H9 (cell line): ENCODE measurements at regions not wholly inside any gene's neighbourhood (a gene's known extent, or its start where the extent isn't known, plus 50 kb on each side); places are given as distances from the start of the nearest gene placed in this dataset.

Experiments
- DNase-seq: peaks from one replicate; pipeline ENCODE4 v3.0.0-alpha.2; 2017
- H2AFZ ChIP-seq: one replicate; pipeline ENCODE4 v1.6.1; 2013; ENCODE audit warnings: mild to moderate bottlenecking, low read length, control low read depth, moderate library complexity
- H2AK5ac ChIP-seq: 2 replicates; pipeline ENCODE4 v1.6.1; 2013; ENCODE audit warnings: low read length, control low read depth, mixed read lengths; ENCODE audit not compliant: insufficient read length
- H2BK120ac ChIP-seq: one replicate; pipeline ENCODE4 v1.6.1; 2013; ENCODE audit warnings: low read depth, mild to moderate bottlenecking, low read length, control low read depth, inconsistent platforms; ENCODE audit not compliant: poor library complexity, severe bottlenecking
- H2BK12ac ChIP-seq: 2 replicates; pipeline ENCODE4 v1.6.1; 2013; ENCODE audit warnings: low read length, control low read depth, mixed read lengths, low read depth; ENCODE audit not compliant: insufficient read length
- H2BK15ac ChIP-seq: 2 replicates; pipeline ENCODE4 v1.6.1; 2013; ENCODE audit warnings: low read depth, low read length, control low read depth
- H2BK20ac ChIP-seq: one replicate; pipeline ENCODE4 v1.6.1; 2013; ENCODE audit warnings: low read depth, mild to moderate bottlenecking, low read length, control low read depth, inconsistent platforms; ENCODE audit not compliant: poor library complexity, severe bottlenecking
- H2BK5ac ChIP-seq: 2 replicates; pipeline ENCODE4 v1.6.1; 2013; ENCODE audit warnings: low read length, control low read depth, mixed read lengths; ENCODE audit not compliant: insufficient read length
- H3K14ac ChIP-seq: 2 replicates; pipeline ENCODE4 v1.6.1; 2013; ENCODE audit warnings: low read length, control low read depth; ENCODE audit not compliant: insufficient read depth
- H3K18ac ChIP-seq: 2 replicates; pipeline ENCODE4 v1.6.1; 2013; ENCODE audit warnings: low read depth, mild to moderate bottlenecking, mixed read lengths, low read length, control low read depth; ENCODE audit not compliant: insufficient read length
- H3K23ac ChIP-seq: 2 replicates; pipeline ENCODE4 v1.6.1; 2013; ENCODE audit warnings: low read length, control low read depth, mixed read lengths, low read depth; ENCODE audit not compliant: insufficient read length
- H3K23me2 ChIP-seq: 2 replicates; pipeline ENCODE4 v1.6.1; 2013; ENCODE audit warnings: low read depth, mild to moderate bottlenecking, mixed read lengths, low read length, control low read depth; ENCODE audit not compliant: insufficient read length, poor library complexity, severe bottlenecking
- H3K27ac ChIP-seq: 2 replicates; pipeline ENCODE4 v1.5.1; 2013; ENCODE audit warnings: low read length, control low read depth, mixed read lengths, low read depth; ENCODE audit not compliant: insufficient read length
- H3K27me3 ChIP-seq: 2 replicates; pipeline ENCODE4 v1.6.1; 2013; ENCODE audit warnings: low read length, control low read depth, inconsistent platforms; ENCODE audit not compliant: insufficient read depth
- H3K4ac ChIP-seq: 2 replicates; pipeline ENCODE4 v1.6.1; 2013; ENCODE audit warnings: low read depth, mild to moderate bottlenecking, control low read depth, inconsistent platforms, low read length, moderate library complexity
- H3K4me1 ChIP-seq: 2 replicates; pipeline ENCODE4 v1.6.1; 2013; ENCODE audit warnings: low read length, control low read depth, inconsistent platforms; ENCODE audit not compliant: insufficient read depth
- H3K4me2 ChIP-seq: 2 replicates; pipeline ENCODE4 v1.6.1; 2013; ENCODE audit warnings: low read length, control low read depth, mixed read lengths; ENCODE audit not compliant: insufficient read length, insufficient read depth
- H3K56ac ChIP-seq: 2 replicates; pipeline ENCODE4 v1.6.1; 2013; ENCODE audit warnings: low read depth, mild to moderate bottlenecking, mixed read lengths, low read length, control low read depth; ENCODE audit not compliant: insufficient read length
- H3K79me1 ChIP-seq: 2 replicates; pipeline ENCODE4 v1.6.1; 2013; ENCODE audit warnings: low read depth, mild to moderate bottlenecking, moderate library complexity, low read length, control low read depth, inconsistent platforms; ENCODE audit not compliant: insufficient read depth, poor library complexity, severe bottlenecking
- H3K79me2 ChIP-seq: 2 replicates; pipeline ENCODE4 v1.6.1; 2013; ENCODE audit warnings: low read length, control low read depth, inconsistent platforms; ENCODE audit not compliant: insufficient read depth
- H3K9ac ChIP-seq: 2 replicates; pipeline ENCODE4 v1.6.1; 2013; ENCODE audit warnings: low read length, control low read depth, mixed read lengths; ENCODE audit not compliant: insufficient read length; ENCODE audit errors: extremely low read depth
- H3K9me3 ChIP-seq: one replicate; pipeline ENCODE4 v1.6.1; 2013; ENCODE audit warnings: low read depth, low read length, inconsistent platforms; ENCODE audit not compliant: control insufficient read depth
- H3T11ph ChIP-seq: one replicate; pipeline ENCODE4 v1.6.1; 2013; ENCODE audit warnings: mild to moderate bottlenecking, low read length, control low read depth, inconsistent platforms
- H4K20me1 ChIP-seq: one replicate; pipeline ENCODE4 v1.6.1; 2013; ENCODE audit not compliant: control insufficient read depth, insufficient read length, insufficient read depth
- H4K5ac ChIP-seq: 2 replicates; pipeline ENCODE4 v1.6.1; 2013; ENCODE audit warnings: low read depth, mild to moderate bottlenecking, mixed read lengths, low read length, control low read depth; ENCODE audit not compliant: insufficient read length
- H4K8ac ChIP-seq: replicated peaks from 2 replicates; pipeline ENCODE4 v1.6.1; 2013; ENCODE audit warnings: low read length, control low read depth, mixed read lengths, low read depth; ENCODE audit not compliant: insufficient read length
- H4K91ac ChIP-seq: 2 replicates; pipeline ENCODE4 v1.6.1; 2013; ENCODE audit warnings: low read depth, mild to moderate bottlenecking, moderate library complexity, mixed read lengths, low read length, control low read depth; ENCODE audit not compliant: insufficient read length
- H3K27ac Mint-ChIP-seq, 3 experiments: 2 replicates in 2 of 3; 3 replicates in 1 of 3; pipeline ENCODE4 v1.8.0; 2020 to 2021; ENCODE audit warnings: mixed read lengths in 3 of 3, mild to moderate bottlenecking in 1 of 3, moderate library complexity in 1 of 3
- H3K27me3 Mint-ChIP-seq: 2 replicates; pipeline ENCODE4 v1.8.0; 2021; ENCODE audit warnings: low read depth, mild to moderate bottlenecking, moderate library complexity, mixed read lengths
- H3K36me3 Mint-ChIP-seq, 3 experiments: 2 replicates in 2 of 3; 3 replicates in 1 of 3; pipeline ENCODE4 v1.8.0; 2020 to 2021; ENCODE audit warnings: low read depth in 3 of 3, mixed read lengths in 3 of 3; ENCODE audit not compliant: insufficient read depth in 1 of 3
- H3K4me1 Mint-ChIP-seq, 2 experiments: 2 replicates each; pipeline ENCODE4 v1.8.0; 2020; ENCODE audit warnings: mixed read lengths in 2 of 2
- H3K4me3 Mint-ChIP-seq, 2 experiments: 2 replicates in 1 of 2; 3 replicates in 1 of 2; pipeline ENCODE4 v1.8.0; 2020 to 2021; ENCODE audit warnings: mild to moderate bottlenecking in 2 of 2, mixed read lengths in 2 of 2, moderate library complexity in 1 of 2
- H3K9me3 Mint-ChIP-seq, 2 experiments: 2 replicates in 1 of 2; 3 replicates in 1 of 2; pipeline ENCODE4 v1.8.0; 2020; ENCODE audit warnings: mild to moderate bottlenecking in 2 of 2, mixed read lengths in 2 of 2, moderate library complexity in 1 of 2
- CTCF ChIP-seq: fragments of 200-600 bp; sonication (generic); conservative IDR thresholded peaks from 3 replicates; pipeline ENCODE4 v1.8.0; 2021; ENCODE audit warnings: antibody characterized with exemption, mild to moderate bottlenecking
- WGBS: extraction: QIAGEN DNeasy Blood & Tissue Kit; methylation state at CpG from one replicate; pipeline ENCODE4 v1.1.7; 2013; ENCODE audit warnings: missing lambda C conversion rate, low lambda C conversion rate, mixed read lengths; ENCODE audit not compliant: insufficient read length; ENCODE audit errors: extremely low coverage; 5-methylcytosine and 5-hydroxymethylcytosine counted together

GRCh38 chr3:156024904-156025533 lies 95.4 kb upstream of the KCNAB1 start:
- no peak overlapping the region for H4K91ac ChIP-seq
- H3K4ac ChIP-seq: no peak overlapping the region
- no CpG with 5 or more reads among the region's 6 CpGs for WGBS
- H3K27ac ChIP-seq: no peak overlapping the region
- no peak overlapping the region for H3T11ph ChIP-seq
- H2AFZ ChIP-seq: no peak overlapping the region
- no peaks in the 10 kb centered on the region for H3K23me2 ChIP-seq
- H4K20me1 ChIP-seq: no peaks in the 10 kb centered on the region
- Mint-ChIP-seq H3K4me3 (no peak overlapping the region), H3K4me1 (peaks cover 12% of the 10 kb centered on the region in 2 experiments), H3K9me3 (no peaks in the 10 kb centered on the region), H3K27me3 (no peaks in the 10 kb centered on the region), H3K27ac (no peak overlapping the region; a peak in 1 of 7 replicates), H3K36me3 (no peaks in the 10 kb centered on the region)
- no peak overlapping the region for H3K56ac ChIP-seq
- H4K8ac ChIP-seq: no peak overlapping the region
- DNase-seq: no peak
- H3K27me3 ChIP-seq: no peaks in the 10 kb centered on the region
- H3K79me1 ChIP-seq: no peaks in the 10 kb centered on the region
- no peak overlapping the region for H3K4me2 ChIP-seq
- no peaks in the 10 kb centered on the region for H3K9me3 ChIP-seq
- no peak overlapping the region for H4K5ac ChIP-seq
- H2BK12ac ChIP-seq: no peak overlapping the region
- H2AK5ac ChIP-seq: no peak overlapping the region
- no peaks in the 10 kb centered on the region for H3K79me2 ChIP-seq
- H2BK5ac ChIP-seq: no peak overlapping the region
- H2BK120ac ChIP-seq: no peak overlapping the region
- H3K4me1 ChIP-seq: no peaks in the 10 kb centered on the region
- no peak overlapping the region for H3K9ac ChIP-seq
- no peak overlapping the region for H3K18ac ChIP-seq
- H2BK20ac ChIP-seq: no peak overlapping the region
- no peak overlapping the region for H3K14ac ChIP-seq
- H3K23ac ChIP-seq: no peak overlapping the region
- no peak for TF ChIP-seq CTCF
- no peak overlapping the region for H2BK15ac ChIP-seq
